Astrocyte (in vitro differentiated cells and primary cell): ENCODE measurements at regions not wholly inside any gene's neighbourhood (a gene's known extent, or its start where the extent isn't known, plus 50 kb on each side); places are given as distances from the start of the nearest gene placed in this dataset.

ENCODE experiments used
- CTCF ChIP-seq: IDR thresholded peaks from 2 replicates; pipeline ENCODE4 v1.5.1; 2011; ENCODE audit warnings: low read depth, mild to moderate bottlenecking, inconsistent platforms, low read length, moderate library complexity; ENCODE audit not compliant: insufficient read depth
- EZH2 ChIP-seq: IDR thresholded peaks from 2 replicates; pipeline ENCODE4 v1.6.1; 2012; ENCODE audit warnings: mild to moderate bottlenecking, low read length, inconsistent platforms; ENCODE audit not compliant: insufficient read depth

DNA sequence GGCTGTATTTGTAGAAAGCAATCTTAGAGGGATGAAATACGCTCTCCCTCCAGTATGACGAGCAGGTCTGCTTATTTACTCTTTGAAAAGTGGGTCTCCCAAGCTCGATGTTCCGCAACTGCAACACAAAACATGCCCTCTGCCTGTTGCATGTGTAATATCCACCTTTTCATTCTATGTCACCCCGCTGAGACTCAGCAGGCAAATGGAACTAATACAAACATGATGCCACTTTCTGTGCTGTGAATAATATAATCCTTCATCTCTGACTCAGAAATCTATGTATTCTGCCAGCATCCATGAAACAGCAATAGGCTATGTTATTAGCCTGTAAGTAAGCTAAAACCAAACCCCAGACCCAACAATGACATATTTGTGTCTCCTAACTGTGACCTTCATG, 200.8 kb upstream of the TMCO5A start:
- TF ChIP-seq CTCF: no peak
- TF ChIP-seq EZH2: no peak
